GM19395 (cell line): ENCODE measurements at regions not wholly inside any gene's neighbourhood (a gene's known extent, or its start where the extent isn't known, plus 50 kb on each side); places are given as distances from the start of the nearest gene placed in this dataset.
"Not testable (repeated sequence)": the region's sequence is repeated elsewhere in the genome, so short reads cannot be mapped to it uniquely, and the experiment has no call there.

Experiments used
- ATAC-seq: cut with Tn5 transposase; IDR thresholded peaks from one replicate; pipeline ENCODE4 v1.9.1; 2021; ENCODE audit warnings: mild to moderate bottlenecking, moderate library complexity; ENCODE audit not compliant: unreplicated experiment

DNA sequence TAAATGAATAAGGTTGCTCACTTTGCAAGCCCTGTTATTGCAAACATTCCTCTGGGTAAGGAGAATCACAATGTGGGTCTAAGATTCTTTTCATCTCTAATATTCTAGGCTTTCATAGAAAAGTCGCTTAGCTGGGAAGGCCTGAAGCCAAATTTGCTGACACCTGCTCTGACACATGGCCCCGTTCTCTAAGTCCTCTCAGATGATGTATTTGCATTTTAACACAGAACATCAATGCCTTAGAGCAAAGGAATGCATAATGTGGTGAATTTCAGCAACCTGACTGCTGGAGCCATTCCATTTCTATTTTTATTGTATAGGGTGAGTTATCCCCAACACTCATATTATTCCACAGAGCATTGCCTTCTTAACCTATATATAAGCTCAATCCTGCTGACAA, 682.1 kb upstream of the NRP1 start:
- no peak for ATAC-seq

DNA sequence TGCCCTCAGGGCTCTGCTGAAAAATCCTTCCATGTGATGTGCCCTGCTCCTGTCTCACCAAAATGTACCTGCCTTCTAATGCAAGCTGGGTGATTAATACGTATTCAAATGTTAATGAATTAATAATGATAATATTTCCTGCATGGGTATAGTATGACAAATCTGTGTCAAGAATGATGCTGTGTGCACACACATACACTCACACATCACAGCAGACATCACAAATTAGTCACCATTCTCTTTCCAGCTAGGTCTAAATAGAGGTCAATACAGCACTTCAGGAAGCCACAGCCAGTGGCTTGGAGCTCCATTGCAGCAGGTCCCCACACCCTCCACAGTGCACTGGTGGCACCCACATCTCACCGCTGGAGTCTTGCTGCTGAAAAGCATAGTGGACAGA, 681.2 kb upstream of the NRP1 start:
- ATAC-seq: no peak

DNA sequence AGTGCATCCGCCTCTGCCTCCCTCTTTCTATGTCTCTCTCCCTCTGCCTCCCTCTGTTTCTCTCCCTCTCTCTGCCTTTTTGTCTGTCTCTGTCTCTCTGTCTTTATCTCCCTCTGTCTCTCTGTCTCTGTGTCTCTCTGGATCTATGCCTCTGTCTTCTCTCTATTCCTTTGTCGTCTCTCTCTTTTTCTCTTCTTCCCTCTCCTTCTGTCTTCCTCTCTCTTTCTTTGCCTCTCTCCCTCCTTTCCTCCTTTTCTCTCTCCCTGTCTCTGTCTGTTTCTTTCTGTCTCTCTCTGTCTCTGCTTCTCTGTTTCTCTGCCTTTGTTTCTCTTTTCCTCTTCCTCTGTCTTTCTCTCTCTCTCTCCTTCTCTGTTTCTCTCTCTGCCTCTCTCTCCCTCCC, 678.8 kb upstream of the NRP1 start:
- no peak for ATAC-seq

DNA sequence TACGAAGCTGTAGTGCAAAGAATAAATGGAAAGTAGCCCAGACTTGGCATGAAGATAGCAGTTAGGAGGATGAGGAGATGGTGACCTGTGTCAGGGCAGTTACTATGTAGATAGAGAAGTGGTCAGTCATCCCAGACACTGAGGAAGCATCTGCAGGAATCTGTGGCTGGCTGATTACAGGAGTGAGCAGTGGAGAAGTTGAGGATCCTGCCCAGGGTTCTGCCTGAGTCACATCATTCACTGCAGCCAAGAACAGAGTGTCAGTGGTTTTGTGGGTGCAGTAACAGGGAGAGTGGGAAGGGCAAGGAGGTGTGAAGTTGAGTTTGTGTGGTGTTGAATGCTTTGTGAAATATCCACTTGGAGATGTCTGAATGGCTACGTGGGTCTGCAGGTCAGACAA, 676.4 kb upstream of the NRP1 start:
- ATAC-seq: no peak

DNA sequence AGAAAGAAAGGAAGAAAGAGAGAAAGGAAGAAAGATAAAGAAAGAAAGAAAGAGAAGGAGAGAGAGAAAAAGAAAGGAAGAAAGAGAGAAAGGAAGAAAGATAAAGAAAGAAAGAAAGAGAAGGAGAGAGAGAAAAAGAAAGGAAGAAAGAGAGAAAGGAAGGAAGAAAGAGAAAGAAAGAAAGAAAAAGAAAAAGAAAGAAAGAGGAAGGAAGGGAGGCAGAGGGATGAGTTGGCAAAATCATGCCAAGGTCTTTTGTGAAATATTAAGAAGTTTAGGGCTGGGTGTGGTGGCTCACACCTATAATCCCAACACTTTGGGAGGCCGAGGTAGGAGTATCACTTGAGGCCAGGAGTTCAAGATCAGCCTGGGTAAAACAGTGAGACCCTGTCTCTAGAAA, 675.8 kb upstream of the NRP1 start:
- ATAC-seq: not testable (repeated sequence)

DNA sequence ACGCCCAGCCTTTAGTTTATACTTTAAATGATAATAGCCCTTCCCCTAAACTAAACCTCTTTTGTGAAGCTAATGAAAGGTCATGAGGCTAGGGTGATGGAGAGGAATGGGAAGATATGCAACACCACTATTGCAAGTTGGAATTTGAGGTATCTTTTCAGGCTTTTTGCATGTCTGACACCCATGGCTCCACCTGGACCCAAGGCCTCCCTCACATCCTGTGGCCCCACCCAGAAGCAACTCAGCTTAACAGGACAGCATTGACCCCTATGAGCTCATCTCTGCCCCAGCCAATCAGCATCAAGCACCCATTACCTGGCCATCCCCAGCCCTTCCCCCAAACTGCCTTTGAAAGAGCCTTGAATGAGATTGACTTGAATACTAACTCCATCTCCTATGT, 674.2 kb upstream of the NRP1 start:
- no peak for ATAC-seq

DNA sequence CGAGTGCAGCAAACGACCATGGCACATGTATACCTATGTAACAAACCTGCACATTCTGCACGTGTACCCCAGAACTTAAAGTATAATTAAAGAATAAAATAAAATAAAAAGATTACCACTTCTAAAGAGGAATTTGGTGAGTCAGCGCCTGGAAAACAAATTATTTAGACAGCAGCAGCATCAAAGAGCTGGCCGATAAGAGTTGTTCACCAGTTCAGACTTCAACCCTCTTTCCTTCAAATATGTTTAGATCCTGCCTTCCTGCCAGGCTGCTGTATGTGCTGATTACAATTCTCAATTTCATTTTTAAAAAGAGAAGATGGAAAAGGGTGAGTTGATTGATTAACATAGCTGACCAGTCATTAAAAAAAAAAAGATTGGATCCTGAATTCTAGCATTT, 672.0 kb upstream of the NRP1 start:
- no peak for ATAC-seq

DNA sequence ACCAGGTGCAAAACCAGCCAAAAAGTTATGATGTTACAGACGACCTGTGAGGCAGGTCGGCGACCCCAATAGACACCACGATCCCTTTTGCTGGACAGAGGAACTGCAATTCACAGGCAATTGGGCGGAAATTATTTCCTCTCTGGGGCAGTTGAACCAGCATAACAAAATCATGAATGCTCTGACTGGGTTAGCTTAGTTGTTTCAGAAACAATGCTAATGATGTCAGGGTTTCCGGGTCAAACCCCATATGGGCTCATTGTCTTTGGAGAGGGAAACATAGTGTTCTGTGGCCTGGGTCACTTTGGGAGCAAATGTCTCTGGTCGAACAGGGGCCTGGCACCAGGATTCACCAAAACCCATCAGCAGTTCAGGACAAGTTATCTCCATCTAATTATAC, 669.1 kb upstream of the NRP1 start:
- no peak for ATAC-seq

DNA sequence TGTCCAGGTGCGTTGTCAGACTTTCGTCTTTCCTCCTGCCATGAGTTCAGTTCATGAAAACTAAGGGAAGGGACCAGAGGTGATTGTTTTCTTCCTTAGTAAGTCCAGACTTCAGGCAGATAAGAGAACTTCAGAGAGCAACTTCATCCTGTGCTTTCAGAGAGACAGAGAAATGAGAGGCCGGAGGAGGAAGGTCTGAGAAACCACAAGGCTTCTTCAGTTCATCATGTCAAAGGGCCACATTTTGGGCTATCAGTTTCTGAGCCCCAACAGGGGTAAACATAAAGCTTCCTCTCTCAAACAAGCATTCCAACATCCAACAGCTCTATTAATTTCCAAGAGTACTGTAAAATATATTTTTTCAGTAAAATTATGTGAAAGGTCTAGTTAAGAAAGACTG, 668.4 kb upstream of the NRP1 start:
- no peak for ATAC-seq

DNA sequence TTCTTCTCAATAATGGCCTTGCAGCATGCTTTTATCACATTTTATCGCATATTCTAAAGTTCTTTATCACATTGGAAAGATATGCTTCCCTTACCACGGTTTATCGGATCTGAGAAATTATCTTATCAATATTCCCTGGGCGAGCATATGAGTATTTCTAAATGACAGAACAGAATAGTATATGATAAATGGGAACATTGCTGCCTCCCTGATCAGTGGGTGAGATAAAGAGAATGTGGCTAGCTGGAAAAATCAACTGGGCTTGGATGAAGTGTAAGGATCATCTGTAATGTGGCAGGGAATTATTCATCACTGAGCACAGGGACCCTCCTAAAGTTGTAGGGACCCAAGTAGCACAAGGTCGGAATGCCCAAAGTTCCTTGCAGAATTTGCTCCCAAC, 667.4 kb upstream of the NRP1 start:
- no peak for ATAC-seq

DNA sequence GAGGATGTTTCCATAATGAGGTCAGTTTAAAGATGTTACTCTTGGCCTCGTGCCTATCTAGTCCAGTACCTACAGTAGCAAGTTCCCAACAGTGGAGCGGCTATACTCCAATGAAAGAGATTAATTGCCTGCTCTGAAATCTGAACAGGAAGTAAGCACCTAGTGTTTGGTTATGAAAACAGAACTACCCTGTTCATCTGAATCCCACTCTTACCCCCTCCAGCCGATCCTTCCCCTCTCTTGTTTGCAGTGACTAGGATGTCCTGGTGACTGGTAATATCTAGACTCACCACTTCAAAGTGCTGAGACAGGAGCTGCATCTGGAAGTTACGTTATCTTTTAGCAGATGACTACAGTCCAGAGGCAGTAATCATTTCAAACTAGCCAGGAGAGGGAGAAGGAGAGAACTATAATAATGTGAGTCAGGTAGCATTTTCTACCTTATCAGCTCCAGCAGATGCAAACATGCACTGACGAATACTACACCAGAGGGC, 666.7 kb upstream of the NRP1 start:
- no peak for ATAC-seq

DNA sequence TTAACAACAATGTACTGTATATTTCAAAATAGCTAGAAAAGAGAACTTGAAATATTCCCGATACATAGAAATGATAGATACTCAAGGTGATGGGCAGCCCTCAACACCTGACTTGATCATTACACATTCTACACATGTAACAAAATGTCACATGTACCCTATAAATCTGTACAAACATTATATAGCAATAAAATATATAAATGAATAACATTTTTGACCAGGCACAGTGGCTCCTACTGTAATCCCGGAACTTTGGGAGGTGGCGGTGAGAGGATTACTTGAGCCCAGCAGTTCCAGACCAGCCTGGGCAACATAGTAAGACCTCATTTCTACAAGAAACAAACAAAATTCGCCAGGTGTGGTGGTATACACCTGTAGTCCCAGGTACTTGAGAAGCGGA, 659.5 kb upstream of the NRP1 start:
- ATAC-seq: no peak

DNA sequence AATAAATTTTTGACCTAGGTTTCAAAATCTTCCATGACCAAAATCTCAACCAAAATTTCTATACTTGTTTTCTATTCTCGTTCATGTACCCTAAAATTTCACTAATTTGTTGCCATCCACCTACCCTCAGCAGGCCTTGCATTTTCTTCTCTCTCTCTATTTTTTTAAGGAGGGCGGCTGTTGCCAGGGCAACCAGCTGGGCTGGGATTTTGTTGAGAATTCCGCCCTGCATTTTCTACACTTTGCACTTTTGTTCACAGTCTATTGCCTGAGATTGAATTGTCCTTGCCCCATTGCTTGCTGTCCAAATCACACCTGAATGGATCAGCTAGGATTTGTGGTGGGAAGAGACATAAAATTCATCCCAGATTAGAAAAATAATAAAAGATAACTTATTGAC, 657.5 kb upstream of the NRP1 start:
- no peak for ATAC-seq

DNA sequence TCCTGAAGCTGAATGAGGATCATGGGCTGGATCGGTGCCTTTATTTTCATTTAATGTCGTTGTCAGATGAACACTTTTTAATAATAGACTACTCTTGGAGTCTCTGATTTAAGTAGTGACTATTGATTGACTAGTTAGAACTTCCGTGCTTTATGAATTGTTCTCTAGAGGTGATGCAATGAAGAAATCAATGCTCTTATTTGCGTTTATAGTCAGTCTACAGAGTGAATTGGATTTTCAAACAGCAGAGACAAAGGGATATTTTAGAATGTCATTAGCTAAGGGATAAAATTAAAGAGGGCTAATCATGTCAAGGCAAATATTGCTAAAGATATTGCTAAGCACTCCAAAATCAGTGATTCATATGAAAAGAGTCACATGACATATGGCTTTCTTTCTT, 652.0 kb upstream of the NRP1 start:
- no peak for ATAC-seq

DNA sequence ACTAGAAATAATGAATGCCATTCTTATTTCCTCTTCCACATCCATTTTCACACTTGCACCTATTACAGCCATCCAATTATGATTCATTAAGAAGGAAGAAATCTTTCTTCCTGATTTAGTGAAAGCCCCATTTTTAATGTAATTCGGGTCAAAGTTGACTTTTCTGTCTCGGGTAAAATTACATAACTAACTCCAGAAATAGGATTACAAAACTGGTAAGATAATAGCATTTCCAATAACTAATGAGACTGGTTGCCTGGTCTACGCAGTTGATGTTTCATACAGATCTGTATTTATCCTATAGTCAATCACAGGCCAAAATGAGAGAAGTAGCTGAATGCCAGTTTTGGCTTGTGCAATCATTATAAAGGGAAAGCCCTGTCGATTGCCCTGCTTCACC, 651.5 kb upstream of the NRP1 start:
- no peak for ATAC-seq

DNA sequence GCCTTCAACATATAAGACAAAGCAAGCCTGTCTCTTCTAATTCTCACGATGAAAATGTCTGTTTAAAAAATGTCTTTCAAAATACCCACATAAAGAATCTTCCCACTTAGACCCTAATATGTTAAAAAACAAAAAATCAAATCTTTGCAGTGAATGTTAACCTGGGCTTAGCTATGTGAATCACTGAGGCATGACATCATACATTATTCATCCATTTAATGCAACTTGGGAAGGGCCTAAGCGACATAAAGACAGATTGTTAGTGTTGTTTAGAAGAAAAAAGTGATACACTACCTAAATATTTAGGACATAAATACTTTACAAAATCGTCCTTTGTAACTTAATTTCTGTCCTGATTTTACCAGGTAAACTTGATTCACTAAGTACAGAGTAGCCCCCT, 648.5 kb upstream of the NRP1 start:
- no peak for ATAC-seq

DNA sequence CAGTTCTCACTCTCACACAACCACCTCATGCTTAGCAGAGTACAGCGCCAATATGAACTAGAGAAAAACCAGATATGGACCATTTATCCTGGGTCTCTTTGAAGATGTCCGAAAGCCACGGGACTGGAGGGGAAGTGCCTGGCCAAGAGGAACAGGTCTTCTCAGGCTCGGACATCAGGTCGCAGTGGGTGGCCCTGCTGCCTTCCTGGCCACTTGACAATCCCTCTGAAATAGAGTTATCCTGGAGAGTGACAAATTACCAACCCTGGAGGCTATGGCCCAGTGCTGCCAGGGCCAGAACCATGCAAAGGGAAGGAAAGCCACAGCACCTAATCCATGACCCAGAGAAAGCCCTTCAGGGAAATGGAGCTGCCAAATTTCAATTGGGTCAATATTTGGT, 646.8 kb upstream of the NRP1 start:
- no peak for ATAC-seq

DNA sequence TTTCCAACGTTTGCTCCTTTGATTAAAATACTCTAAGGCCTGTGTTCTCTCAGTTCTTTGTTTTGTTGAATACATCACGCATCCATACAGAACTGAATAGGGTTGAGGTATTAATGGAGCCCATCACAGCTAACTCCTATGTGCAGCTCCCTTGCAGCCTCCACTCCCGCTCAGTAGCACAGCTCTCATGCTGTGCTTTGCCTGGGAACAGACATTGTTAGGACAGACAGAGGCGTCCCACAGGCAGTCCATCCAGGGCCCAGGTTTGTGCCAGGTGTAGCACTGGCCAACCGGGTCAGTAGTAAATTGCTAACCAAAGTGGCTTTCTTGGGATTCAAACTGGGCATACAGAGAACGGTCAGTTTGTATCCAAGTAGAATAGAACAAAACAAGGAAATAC, 644.7 kb upstream of the NRP1 start:
- ATAC-seq: no peak

DNA sequence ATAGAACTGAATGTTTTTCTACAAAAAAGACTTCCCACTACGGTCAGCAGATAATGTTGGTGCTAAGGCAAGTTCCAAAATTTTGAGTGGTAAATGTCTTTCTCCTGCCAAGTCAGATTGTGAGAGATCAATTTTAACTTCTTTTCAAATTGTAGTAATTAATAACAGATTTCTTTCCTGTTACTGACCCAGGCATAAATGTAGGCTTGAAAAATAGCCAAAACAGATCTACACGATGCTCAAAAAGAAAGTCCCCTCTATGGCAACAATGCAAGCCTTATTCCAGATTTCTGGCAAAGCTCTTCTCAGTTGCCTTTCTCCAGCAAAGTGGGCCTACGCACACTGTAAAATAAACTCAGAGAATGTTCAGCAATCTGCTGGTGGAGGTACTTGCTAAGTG, 641.0 kb upstream of the NRP1 start:
- ATAC-seq: no peak

DNA sequence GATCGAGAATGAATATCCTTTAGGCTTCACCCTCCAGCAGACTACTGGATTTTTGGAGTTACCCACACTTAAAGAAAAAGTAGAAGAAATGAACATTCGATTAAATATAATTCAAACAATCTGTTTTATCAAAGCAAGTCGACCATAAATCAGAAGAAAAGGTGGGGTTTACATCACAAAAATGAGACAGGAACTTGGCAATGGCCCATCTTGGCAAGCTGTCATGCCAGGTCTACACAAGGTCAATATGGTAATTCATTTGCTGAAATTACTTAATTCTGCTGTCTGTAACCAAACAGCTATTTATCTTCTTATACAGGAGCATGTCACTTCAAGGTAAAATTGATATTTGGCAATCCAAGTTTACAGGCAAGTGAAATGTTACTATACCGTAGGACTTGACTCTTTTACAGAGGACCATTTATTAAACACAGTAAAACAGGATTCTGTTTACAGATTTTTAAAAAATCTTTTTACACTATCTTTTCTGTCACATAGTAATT, 640.6 kb upstream of the NRP1 start:
- no peak for ATAC-seq

DNA sequence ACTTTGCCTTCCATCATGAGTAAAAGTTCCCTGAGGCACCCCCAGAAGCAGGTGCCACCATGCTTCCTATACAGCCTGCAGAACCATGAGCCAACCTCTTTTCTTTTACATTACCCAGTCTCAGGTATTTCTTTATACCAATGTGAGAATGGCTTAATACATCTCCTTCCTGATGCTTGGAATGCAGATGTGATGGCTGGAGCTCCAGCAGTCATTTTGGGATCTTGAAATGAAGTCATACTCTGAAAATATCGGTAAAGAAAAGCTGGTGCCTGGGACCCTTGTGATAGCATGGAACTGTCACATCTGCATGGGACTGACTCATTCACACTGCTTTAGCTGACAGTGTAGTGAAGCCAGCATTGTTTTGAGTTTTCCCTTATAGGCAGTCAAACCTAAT, 634.5 kb upstream of the NRP1 start:
- no peak for ATAC-seq

DNA sequence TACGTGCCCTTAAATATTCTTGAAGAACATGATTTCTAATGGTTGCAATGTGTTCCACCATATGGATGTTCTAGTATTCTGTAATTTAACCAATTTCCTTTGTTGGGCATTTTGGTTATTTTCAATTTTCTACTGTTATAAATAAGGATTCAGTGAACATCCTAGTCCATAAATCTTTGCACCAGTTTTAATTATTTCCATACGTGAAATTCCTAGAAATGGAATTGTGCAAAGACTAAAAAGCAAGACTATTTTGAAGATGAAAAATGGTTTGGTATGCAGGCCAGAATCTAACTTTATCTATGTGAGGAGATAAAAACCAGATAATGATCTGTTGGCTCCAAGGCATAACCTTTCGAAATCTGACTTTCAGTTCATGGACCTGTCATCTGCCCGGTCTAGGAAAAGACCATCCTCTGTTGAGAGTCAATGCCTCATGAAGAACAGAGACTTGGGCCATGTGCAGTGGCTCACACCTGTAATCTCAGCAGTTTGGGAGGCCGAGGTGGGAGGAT, 633.2 kb upstream of the NRP1 start:
- no peak for ATAC-seq

DNA sequence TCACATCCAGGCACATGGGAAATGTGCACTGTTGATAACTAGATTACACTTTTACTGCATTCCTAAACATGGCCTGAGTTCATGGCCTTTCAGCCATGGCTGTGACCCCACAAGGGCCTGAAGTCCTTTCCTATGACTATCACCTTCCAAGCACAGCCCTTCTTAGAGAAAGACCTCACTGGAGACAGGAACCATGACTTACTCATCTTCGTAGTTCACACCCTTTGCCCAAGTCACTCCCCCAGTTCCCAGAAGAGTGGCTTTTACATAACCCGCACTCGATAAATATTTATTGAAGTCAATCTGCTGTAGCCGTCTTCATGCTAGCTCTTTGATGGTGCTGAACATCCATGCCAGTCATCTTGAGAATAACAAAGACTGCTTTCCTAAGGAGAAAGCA, 632.5 kb upstream of the NRP1 start:
- no peak for ATAC-seq
